ENCODE measurements at regions not wholly inside any gene's neighbourhood (a gene's known extent, or its start where the extent isn't known, plus 50 kb on each side); places are given as distances from the start of the nearest gene placed in this dataset.

GRCh38 chr2:41510108-41510507 is 537.7 kb upstream of the PKDCC start:
- no peak for DNase-seq (ENCODE audit: insufficient read length, low spot score)
- no peak for FAIRE-seq

GRCh38 chr2:41521211-41521610 is 526.6 kb upstream of the PKDCC start:
- DNase-seq (ENCODE audit: insufficient read length, low spot score) (no peak), FAIRE-seq (no peak)

DNA sequence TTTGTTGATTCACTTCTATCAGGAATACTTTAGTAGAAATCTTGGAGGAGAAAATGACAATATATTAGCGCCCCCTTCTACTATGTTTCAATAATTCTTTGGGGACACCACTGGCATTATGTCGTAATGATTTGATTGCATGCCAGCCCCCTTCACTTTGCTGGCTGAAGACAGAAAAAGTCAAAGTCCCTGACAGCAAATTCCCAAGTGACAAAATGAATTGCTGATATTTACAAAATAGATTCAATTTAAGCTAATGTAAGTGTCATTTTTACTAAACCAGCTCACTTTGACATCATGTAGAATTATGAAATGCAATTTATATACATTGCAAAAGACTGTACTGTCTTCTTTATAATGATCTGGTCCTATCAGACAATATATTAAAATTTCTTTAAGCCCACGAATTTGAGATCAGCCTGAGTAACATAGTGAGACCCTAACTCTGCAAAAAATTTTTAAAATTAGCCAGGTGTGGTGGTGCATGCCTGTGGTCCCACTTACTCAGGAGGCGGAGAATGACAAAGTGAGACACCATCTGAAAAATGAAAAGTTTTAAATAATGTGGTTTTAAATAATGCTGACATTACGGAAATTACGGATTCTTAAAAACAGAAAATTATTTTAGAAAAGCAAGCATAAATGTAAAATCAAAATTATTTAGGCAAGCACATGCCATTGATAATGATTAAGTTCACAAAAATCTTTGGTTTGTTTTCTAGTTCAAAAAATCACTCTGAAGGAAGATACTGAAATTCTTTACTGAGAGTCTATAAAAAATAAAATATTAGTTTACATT is 520.1 kb upstream of the PKDCC start:
- FAIRE-seq (no peak), DNase-seq (ENCODE audit: insufficient read length, low spot score) (no peak)

DNA sequence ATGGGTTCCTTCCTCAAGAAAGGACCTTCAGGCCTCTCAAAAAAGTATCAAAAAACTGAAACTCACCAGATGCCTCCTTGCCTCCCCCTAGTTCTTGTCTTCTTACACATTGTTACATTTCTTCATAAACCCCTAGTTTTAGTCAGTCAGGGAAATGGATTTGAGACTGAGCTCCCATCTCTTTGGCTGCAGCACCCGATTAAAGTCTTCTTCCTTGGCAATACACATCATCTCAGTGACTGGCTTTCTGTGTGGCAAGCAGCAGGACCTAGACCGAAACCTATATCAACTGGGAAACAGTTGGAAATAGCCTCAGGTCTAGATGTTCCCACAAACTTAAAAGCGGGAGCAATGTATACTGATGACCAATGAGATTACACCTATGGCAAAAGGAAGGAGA is 512.2 kb upstream of the PKDCC start:
- no peak for DNase-seq (ENCODE audit: insufficient read length, low spot score)
- no peak for FAIRE-seq

DNA sequence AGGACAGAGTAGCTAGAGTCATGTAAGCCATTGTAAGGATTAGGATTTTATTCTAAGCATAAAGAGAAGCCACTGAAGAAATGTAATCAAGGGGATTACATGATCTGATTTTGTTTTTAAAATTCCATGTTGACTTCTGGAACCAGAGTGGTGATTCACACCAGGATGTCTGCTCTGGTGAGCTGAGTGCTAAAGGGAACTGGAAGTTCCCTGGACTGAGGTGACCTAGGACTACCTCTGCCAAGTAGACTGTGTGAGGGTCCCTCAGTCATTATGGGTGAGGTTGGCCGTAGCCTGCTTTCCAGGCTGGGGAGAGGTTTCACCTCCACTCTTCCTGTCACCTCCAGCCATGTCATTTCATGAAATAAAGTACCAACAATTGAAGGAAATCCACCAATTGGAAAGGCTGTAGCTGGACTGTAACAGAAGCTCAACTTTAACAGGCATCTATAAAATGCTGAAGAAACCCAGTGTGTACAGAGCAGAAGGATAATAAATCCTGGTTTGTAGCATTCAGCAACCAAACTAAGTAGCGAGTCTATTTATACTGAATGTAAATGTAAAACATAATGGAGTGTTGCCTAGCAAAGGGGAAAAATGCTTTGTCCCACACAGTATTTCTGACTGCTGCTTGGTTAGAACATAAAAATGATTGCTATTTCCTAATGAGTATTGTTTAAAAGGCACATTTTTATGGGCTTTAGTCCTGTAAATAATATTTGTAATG is 507.4 kb upstream of the PKDCC start:
- no peak for DNase-seq (ENCODE audit: insufficient read length, low spot score)
- FAIRE-seq: no peak

DNA sequence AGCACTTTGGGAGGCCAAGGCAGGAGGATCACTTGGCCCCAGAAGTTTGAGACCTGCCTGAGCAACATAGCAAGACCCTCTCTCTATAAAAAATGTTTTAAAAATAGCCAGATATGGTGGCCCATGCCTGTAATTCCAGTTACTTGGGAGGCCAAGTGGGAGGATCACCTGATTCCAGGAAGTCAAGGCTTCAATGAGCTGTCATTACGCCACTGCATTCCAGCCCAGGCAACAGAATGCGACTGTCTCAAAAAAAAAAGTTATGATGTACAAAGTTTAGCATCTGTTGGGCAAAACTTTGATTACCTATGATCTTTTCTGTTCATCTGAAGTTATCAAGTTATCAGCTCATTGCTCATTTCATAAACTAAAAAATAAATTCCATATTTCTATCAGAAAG is 504.1 kb upstream of the PKDCC start:
- DNase-seq (ENCODE audit: insufficient read length, low spot score) (no peak), FAIRE-seq (no peak)

DNA sequence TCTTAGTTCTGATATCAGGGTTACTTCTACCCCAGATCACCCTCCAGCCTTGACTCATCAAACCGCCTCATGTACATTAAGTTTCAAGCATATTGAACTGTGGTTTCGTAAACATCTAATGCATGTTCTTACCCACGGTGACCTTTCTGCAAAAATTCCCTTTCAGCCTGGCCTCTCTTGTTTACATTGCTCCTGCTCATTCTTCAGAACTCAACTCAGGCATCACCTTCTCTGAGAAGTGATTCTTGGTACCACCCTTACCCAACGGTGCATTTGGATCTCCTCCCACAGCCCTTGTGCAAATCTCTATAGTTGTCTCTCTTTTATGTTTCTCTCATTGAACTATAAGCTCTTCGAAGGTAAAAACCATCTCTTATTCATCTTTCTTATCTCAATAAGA is 503.1 kb upstream of the PKDCC start:
- FAIRE-seq (no peak), DNase-seq (ENCODE audit: insufficient read length, low spot score) (no peak)

GRCh38 chr2:41546031-41546430 is 501.8 kb upstream of the PKDCC start:
- no peak for DNase-seq (ENCODE audit: insufficient read length, low spot score)

GRCh38 chr2:41568648-41569047 is 479.2 kb upstream of the PKDCC start:
- FAIRE-seq (no peak), DNase-seq (ENCODE audit: insufficient read length, low spot score) (no peak)

More at GRCh38 chr2:41546031-41546430, 501.8 kb upstream of the PKDCC start:
- FAIRE-seq: no peak

GRCh38 chr2:41572154-41572553 is 475.7 kb upstream of the PKDCC start:
- FAIRE-seq (no peak), DNase-seq (ENCODE audit: insufficient read length, low spot score) (no peak)

GRCh38 chr2:41576423-41576822 is 471.4 kb upstream of the PKDCC start:
- FAIRE-seq (no peak), DNase-seq (ENCODE audit: insufficient read length, low spot score) (no peak)

DNA sequence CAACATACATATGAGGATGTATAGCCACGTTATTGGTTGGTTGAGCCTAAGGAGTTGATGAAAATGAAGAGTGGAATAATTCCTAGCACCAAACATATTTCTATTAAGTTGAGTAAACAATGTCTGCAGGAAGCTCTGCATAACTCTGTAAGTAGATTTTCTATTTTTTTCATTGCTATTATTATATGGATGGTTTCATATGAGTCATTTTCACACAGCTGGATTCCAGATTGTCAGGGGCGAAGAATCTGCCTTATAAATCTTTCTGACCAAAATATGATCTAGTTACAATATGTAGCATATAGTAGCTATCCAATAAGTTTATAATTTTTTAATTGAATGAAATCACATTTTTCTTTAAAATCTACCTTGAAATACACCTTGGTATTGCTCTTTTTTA is 468.0 kb upstream of the PKDCC start:
- FAIRE-seq: no peak

GRCh38 chr2:41580806-41581205 is 467.0 kb upstream of the PKDCC start:
- FAIRE-seq (no peak), DNase-seq (ENCODE audit: insufficient read length, low spot score) (no peak)

More for the DNA sequence above, 468.0 kb upstream of the PKDCC start:
- no peak for DNase-seq (ENCODE audit: insufficient read length, low spot score)

DNA sequence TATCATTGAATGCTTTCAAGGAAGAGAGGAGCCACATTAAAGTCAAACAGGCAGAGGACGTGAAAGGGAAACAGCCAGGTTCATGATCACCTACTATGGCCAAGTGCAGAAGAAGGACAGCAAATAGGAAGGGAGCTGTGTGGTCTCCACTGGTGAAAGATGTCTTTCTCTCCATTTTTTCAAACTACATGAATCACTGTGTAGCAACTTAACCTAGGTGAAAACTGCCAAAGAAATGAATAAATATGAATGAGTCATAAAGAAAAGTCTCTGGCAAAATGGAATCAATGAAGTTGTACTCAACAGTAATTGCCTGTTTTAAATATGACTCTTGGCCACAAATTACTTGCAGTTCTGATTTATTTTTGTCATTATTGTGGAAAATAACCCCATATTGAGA is 452.6 kb upstream of the PKDCC start:
- no peak for FAIRE-seq
- no peak for DNase-seq (ENCODE audit: insufficient read length, low spot score)

DNA sequence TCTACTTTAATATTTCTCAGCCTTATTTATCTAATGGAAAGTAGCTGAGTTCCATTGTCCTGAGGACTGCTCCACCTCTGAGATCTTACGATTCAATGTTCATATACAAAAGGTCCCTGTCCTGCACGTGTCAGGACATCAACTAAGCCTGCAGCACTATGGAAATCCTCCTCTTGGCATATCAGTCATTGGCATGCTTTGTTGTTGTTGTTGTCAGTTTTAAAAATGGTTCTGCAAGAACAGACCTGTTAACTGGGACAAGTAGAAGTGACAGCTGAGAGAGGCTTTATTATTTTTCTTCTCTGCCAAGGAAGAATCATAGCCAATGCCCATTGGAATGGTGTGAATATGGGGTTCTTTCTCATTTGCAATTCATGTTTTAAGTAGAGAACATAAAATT is 450.1 kb upstream of the PKDCC start:
- FAIRE-seq: no peak
- DNase-seq (ENCODE audit: insufficient read length, low spot score): no peak

DNA sequence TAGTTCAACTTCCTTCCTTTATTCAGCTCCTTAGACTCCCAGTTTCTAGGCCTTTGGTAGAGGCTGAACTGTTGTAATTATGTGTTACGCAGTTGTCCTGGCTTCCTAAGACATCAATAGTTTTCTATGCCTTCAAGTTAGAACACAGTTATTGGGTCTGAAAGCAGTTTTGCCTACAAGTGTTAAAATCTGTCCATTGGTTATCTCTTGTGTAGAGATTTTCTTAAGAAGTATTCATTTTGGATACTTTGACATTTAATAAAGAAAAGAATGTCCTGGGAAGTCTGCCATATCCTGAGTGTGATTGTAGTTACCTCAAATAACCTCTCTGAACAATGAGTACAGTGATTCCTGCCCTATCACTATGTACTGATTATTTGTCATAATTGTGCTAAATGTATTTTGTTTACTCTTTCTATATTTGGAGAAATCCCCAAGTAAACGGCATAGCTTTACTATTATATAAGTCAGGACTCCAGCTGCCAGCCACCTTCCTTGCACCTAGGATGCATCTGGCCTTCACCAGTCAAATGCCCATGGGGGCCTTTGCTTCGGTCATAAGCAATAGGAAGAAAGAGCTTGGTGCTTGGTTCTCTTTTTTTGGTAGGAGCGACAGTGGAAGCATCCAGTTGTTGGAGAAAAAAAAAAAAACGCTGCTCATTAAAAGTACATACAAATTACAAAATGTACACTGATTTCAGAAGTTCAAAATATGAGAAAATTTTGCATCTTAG is 449.5 kb upstream of the PKDCC start:
- FAIRE-seq: no peak

DNA sequence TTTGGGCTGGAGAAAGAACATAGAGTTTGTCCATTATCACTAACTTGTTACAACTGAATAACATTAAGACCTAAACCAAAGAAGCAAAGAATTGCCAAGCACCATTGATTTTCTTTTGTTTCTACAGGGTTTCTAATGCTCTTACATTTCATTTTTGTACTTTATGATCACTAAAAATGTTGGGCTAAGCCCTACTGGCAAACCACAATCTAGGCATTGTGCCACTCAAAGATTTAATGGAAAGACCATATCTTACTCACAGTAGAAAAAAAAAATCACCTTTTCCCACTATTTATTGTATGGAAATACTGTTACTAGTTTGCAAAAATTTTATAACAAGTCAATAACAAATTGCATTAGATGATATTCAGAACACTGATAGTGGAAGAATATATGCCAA is 447.4 kb upstream of the PKDCC start:
- FAIRE-seq (no peak), DNase-seq (ENCODE audit: insufficient read length, low spot score) (no peak)

More for the DNA sequence above, 449.5 kb upstream of the PKDCC start:
- DNase-seq (ENCODE audit: insufficient read length, low spot score): no peak

GRCh38 chr2:41602341-41602740 is 445.5 kb upstream of the PKDCC start:
- FAIRE-seq (no peak), DNase-seq (ENCODE audit: insufficient read length, low spot score) (no peak)

GRCh38 chr2:41605311-41605710 is 442.5 kb upstream of the PKDCC start:
- FAIRE-seq: no peak
- no peak for DNase-seq (ENCODE audit: insufficient read length, low spot score)

GRCh38 chr2:41605914-41606313 is 441.9 kb upstream of the PKDCC start:
- DNase-seq (ENCODE audit: insufficient read length, low spot score) (no peak), FAIRE-seq (no peak)

DNA sequence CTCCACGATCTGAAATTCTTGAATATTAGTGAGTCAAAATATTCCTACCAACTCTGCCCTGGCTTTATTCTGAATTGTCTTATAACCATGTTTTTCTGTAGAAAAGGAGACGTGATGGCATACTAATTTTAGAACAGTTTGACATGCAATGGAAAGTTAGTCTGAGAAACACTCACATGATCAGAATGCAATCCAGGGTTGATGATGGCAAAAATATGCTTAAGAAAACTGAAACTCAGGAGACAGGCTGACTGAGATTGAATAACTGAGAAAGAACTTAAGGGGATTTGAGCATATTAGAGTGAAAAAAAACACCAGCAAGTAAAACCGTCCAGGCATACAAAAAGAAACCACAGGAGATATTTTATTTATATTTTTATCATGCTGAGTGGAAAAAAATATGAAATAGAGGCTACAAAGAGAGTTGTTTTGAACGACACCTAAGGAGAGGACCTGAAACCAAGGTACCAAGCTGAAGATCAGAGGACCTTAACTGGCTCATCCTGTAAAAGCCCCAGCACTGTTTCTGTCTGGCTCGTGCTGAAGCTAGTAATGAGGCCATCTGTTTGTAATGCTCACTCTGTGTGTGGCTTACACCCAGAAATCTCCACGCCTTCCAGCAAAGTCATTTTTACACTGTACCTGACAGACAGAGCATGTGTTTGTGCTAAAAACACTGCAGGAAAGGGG is 437.2 kb upstream of the PKDCC start:
- no peak for FAIRE-seq

More for the DNA sequence above, 437.2 kb upstream of the PKDCC start:
- DNase-seq (ENCODE audit: insufficient read length, low spot score): no peak

All from GM19239 (cell line).